Stimulated activated CD8-positive, alpha-beta memory T cell treated with anti-CD3 and anti-CD28 coated beads, Interleukin-15, amount 100 ng/mL, for 48 hours (primary cell): ENCODE measurements at regions not wholly inside any gene's neighbourhood (a gene's known extent, or its start where the extent isn't known, plus 50 kb on each side); places are given as distances from the start of the nearest gene placed in this dataset.
"Not testable (repeated sequence)": the region's sequence is repeated elsewhere in the genome, so short reads cannot be mapped to it uniquely, and the experiment has no call there.

Experiments
- DNase-seq, 2 donors: peaks; one replicate each; pipeline ENCODE4 v3.0.0-alpha.2; 2020; ENCODE audit warnings: low read depth in 2 of 2

DNA sequence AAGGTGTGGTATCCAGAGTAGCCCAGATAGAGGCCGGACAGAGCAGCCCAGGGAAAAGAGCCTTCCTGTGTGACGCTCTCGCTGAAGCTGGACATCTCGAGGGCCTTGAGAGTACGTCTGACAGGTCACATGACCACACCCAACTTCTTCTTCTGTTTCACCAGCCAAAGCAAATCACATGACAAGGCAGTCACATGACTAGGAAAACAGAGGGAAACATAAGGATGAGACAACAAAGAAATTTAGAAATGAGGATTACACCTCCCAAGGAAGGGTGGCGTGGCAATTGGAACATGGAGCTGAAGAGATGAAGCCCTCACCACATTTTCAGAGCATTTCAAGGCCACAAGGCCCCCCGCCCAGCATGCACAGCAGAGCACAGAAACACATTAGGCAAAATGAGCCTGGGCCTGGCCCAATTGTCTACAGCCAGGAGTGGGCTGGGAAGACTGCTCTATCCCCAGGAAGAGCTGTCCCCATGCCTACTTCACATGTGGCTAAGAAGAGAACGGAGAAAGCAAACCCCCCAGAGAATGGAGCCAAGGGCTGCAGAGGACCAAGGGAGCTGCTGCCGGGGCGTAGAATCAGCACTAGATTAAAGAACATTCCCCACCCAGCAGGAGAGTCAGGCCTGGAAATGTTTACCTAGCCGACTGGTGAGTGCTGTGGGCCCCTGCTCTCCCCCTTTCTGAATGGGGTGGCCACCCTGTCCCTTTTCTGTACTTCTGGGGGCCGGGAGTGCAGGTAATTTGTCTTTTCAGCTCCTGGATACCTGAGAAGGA, 305.1 kb downstream of the NPHP4 start:
- no peak for DNase-seq

DNA sequence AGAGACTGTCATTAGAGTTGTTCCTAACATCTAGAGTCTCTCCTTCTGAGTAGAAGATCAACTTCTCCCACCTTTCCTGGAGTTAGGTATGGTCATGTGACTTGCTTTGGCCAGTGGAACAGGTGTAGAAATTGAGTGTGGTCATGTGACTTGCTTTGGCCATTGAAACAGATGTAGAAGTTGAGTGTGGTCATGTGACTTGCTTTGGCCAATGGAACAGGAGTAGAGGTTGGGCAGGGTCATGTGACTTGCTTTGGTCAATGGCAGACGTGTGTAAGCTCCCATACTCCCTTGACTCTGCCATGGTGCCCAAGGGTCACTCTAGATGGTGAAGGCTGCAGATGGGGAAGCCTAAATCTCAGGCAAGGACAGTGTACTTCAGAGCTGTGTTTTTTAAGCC, 306.0 kb downstream of the NPHP4 start:
- DNase-seq: no peak

DNA sequence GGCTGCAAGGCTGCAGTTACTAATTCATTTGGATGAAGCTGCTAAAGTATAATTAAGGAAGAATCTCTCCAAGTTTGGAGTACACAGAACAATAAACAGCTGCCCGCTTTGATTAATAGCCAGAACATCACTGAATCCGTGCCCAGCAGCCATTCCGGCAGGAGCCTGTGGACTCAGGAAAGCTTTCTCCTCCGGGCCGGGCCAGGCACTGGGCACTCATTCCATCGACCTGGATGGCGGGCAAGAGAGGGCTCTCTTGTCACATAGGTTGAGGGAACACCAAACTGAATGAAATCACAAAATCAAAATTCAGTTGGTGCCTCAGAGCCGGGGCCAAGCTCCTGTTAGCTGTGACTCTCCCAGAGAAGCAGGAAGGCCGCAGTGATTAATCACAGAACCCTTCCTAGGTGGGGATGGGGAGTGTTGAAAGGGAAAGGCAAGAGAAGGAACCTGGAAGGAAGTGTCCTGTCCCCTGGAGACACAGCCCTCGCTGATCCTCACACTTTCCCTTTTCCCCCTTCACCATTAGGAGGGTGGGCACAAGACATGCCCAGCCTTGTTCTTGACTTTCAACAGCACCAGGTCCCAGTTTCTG, 306.7 kb downstream of the NPHP4 start:
- no peak for DNase-seq

DNA sequence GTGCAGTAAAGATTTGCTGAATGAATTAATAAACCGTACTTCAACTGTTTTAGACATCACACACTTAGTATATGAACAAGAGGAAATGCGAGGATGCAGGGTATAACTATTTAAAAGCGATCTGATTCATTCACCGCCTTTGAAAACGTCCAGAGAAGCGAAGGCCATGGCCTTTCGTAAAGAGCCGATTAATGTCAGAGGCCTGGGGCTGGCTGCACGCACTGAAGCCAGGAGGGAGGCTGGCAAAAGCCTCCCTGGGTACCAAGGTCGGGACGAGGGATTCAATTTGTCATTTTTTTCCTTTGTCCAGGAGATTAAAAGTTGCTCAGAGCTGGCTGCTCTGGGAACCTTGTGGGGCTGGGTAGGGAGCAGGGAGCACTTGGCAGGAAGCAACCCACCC, 307.4 kb downstream of the NPHP4 start:
- DNase-seq: no peak

DNA sequence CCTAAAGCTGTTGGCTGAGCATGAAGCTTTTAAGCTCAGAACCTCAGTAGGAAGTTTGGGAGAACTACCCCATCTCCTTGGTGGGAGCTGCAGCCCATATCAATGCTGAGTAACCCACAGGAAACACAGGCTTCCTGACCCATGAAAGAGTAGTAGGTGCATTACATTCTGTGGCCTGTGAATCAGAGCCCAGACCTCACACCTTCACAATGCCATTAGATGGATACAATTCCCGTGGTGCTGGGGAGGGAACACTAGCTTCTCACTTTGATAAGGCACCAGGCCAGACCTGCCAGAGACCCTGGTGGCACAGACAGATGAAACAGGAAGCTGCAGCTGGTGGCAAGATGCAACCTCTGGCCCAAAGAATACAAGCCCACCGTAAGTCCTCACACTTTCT, 308.8 kb downstream of the NPHP4 start:
- DNase-seq: no peak

DNA sequence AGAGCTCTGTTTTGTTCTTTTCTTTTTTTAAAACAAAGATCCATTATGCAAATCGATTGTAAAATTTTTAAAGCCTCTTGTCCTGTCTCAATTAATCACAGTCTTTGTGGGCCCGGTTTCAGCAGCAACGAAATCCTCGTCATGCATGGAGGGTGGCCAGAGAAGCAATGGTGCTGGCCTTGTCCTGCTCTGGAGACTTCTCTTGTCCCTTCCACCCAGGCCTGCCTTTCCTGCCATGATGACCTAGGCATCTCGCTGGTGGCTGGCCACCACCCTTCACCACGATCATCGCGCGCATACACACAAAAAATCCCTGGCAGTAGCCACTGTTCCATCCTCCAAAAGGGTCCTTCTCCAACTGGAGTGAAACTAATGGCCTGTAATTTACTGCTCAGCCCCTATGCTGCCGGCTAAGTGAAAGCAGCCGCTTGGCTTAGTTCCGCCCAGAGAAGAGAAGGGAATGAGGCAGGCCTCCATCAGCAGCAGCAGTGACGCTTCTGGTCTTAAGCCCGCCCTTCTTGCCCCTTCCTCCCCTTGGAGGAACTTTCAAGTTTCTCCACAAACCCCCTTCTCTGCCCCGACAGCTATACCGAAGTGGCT, 309.5 kb downstream of the NPHP4 start:
- DNase-seq: no peak

DNA sequence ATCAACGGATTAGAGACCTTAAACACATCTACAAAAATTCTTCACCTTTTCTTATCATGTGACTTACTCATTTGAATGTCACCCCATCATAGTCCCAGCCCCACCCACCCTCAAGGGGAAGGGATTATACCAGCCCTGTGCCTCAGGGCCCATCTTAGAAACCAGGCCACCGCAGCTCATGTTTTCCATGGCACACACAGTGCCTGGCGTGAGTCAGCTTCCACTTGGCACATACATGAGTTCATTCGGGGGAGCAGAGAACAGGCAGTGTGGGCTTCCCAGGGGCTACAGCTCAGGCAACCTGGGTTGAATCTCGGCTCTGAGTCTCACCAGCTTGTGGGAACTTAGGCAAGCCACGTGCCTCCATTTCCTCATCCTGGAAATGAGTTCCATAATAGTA, 310.6 kb downstream of the NPHP4 start:
- no peak for DNase-seq

DNA sequence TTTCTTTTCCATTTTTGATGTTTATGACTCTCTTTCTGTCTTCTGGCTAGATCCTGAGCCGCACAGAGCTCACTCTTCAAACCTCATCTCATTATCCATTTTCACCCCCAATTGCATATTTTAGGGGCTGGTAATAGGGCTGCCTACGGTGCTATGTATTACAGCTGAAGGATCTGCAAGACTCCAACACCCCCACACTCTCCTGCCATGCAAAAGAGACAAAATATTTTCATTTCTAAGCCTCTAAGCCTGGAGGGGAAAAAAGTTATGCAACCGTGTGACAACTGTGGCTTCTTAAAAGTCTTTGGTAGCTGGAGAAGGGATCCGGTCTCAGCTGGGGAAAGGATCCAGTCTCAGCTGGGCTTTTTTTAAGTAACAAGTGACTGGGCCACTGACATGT, 311.6 kb downstream of the NPHP4 start:
- no peak for DNase-seq

DNA sequence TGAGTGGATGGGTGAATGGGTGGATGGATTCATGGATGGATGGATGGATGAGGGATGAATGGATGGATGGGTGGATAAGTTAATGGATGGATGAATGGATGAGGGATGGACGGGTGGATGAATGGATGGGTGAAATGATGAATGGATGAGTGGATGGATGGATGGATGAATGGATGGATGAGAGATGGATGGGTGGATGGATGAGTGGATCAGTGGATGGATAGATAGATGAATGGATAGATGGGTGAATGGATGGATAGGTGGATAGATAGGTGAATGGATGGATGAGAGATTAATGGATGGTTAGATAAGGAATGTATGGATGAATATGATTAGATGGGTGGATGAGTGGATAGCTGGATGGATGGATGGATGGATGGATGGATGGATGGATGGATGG, 313.5 kb downstream of the NPHP4 start:
- DNase-seq: no peak

DNA sequence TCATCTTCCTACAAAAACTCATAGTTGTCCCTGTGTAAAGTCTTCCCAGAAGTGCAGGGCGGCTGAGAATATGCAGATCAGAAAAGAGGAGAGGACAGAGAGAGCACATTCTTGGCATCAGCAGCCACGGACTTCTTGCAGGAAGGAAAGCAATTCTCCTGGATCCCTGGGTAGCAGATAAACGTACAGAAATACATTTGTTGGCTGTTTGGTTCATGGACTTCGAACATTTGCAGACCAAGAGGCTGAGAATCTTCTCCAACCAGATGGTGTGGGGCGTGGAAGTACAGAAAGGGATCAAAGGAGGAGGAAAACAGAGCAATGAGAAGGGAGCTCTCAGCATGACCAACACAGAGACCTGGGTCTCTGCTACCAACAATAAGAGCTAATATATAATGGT, 319.9 kb downstream of the NPHP4 start:
- DNase-seq: not testable (repeated sequence)

DNA sequence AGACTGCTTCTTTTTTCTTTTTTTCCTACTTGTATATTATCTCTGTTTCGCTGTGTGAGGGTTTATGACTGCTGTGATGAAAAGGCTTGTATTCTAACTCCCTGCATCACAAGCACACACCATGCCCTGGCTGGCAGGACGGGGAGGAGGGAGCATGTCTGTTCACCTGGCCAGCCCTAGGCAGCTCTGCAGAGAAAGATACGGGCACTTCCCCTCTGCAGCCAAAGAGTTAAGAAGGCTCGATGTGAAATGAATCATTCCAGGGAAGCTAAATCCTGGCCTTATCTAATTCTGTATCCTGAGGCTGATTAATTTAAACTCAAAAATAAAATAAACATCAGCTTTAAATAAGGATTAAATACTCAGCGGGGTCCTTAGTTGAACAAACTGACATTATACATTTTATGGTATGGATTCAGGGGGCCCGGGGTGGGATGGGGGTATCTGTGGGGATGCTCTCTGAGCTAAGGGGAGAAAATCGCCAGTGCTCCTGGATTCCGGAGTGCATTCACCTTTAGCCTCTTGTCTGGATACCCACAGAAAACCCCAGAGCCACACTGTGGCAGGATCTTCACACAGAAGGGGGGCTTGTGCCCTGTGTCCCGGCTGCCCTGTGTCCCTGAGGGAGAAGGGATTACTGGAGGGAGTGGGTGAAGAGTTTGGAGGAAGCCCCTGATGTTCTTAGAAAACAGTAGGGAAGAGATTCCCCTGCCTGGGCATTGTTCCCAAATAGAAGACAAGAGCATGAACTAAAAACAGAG, 321.5 kb downstream of the NPHP4 start:
- DNase-seq: no peak

DNA sequence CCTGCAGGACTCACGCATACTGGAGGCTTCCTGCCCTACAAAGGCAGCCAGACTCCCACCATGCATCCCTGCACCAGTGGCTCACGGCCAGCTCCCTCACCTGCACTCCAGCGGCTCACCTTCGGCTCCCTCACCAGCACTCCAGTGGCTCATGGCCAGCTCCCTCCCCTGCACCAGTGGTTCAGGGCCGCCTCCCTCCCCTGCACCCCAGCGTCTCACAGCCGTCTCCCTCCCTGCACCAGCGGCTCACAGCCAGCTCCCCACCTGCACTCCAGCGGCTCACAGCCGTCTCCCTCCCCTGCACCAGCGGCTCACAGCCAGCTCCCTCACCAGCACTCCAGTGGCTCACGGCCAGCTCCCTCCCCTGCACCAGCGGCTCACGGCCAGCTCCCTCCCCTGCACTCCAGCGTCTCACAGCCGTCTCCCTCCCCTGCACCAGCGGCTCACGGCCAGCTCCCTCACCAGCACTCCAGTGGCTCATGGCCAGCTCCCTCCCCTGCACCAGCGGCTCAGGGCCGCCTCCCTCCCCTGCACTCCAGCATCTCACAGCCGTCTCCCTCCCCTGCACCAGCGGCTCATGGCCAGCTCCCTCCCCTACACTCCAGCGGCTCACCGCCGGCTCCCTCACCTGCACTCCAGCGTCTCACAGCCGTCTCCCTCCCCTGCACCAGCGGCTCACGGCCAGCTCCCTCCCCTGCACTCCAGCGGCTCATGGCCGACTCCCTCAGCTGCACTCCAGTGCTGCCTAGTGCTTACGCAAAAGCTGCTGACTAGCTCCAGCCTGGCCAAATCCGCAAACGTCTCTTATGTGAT, 324.5 kb downstream of the NPHP4 start:
- DNase-seq: no peak

DNA sequence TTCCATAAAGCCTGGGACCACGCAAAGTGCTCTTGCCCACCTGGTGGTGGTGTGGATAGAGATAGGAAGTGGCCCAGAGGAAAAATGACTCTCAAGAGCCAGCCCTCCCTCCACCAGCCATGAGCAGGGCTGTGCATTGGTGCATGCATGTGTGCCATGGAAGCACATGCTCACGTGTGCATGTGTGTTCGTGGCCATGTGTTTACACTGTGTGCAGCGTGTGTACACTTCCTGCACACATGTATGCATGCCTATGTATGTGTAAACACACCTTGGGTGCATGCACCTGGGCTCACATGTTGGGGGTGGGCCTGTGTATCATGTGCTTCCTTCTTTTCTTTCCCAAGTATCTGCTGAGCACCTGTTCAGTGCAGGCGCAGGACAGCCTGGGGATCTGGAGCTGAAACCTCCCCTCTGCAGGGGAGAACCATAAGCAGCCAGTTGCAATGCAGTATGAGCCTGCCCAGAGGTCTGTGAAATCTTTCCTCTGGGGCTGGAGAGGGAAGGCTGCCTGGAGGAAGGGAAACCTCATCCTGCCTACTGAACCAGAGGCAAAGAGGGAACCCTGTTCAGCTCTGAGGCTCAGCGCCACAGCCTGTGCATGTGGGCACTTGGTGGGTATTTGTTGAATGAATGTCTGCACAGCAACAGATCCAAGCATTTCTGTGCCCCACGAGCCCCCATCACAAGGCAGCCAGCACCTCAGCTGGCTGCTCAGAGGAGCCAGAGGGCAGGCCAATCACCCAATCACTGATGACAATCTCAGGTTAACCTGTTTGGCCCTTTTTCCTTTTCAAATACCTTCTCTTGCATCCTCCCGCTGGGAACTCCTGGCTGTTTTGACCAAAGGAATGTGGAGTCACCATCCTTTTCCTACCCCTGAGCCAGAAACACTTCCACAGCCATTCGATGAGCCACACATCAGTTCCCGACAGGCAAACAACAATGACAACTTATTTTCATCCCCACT, 327.0 kb downstream of the NPHP4 start:
- no peak for DNase-seq

DNA sequence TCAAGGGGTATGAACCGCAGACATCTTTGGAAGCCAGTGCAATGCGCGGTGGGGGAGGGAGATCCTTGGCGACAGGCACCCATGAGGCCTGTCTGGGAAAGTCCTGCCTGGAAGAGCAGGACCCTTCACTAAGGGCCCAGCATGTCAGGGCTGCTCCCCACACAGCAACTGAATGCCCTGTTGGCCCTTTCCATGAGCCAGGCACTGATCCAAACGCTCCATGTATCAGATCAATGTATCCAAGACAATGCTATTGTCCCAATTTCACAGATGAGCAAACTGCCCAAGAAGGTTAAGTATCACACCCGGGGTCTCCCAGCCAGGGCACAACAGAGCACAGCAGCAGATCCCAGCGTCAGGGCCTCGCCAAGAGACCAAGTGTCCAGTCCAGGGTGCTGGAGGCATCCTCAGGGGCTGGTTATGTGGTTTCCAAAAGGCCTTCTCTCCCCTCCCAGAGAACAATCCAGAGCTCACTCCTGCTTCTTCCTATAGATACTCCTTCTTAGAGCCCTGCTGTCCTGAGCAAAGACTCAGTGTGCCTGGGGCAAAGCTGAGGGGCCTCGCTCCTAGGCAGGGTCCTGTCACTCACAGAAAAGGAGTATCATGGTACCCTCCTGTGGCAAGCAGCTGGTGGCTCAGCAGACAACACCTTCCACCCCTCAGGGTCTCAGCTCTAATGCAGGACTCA, 328.0 kb downstream of the NPHP4 start:
- no peak for DNase-seq

DNA sequence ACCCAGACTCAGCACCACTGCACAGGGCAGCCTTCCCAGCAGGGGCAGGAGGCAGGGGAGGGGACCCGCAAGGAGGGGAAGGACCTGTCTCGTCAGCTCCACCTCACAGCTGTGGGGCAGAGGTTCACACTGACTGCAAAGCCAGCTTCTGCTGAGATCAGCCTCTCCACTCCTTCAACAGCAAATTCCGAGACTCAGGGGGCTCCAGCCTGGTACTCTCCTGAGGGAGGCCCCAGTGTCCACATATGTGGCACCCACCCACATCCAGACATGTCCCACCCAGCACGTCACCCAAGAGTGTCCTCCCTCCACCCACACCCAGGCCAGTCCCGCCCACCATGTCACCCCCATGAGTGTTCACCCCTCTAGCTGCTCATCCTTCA, 329.5 kb downstream of the NPHP4 start:
- DNase-seq: no peak

DNA sequence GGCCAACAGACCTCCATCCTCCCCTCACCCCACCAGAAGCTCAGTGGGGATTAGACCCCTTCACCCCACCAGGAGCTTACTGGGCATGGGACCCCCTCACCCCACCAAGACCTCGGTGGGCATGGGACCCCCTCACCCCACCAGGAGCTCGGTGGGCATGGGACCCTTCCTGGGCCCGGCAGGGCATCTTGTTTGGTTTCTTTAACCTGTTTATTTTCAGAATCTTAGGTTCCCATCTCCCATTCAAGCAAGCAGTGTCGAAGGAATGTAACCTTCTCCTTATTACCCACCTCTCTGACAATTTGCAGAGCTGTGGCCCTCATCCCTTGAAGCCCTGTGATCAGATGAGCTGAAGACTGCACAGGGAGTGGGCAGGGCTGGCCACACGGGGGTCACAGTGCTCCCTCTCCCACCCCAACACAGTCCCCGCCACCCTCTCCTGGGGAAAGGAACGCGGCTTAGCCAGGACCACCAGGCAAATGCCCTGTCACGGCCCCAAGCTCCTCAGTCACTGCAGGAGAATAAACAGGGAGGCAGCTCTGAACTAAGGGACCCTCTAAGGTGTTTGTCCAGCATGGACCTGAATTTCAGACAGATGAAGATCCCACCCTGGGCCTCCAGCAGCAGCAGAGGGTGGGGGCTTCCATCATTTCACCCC, 330.0 kb downstream of the NPHP4 start:
- no peak for DNase-seq

DNA sequence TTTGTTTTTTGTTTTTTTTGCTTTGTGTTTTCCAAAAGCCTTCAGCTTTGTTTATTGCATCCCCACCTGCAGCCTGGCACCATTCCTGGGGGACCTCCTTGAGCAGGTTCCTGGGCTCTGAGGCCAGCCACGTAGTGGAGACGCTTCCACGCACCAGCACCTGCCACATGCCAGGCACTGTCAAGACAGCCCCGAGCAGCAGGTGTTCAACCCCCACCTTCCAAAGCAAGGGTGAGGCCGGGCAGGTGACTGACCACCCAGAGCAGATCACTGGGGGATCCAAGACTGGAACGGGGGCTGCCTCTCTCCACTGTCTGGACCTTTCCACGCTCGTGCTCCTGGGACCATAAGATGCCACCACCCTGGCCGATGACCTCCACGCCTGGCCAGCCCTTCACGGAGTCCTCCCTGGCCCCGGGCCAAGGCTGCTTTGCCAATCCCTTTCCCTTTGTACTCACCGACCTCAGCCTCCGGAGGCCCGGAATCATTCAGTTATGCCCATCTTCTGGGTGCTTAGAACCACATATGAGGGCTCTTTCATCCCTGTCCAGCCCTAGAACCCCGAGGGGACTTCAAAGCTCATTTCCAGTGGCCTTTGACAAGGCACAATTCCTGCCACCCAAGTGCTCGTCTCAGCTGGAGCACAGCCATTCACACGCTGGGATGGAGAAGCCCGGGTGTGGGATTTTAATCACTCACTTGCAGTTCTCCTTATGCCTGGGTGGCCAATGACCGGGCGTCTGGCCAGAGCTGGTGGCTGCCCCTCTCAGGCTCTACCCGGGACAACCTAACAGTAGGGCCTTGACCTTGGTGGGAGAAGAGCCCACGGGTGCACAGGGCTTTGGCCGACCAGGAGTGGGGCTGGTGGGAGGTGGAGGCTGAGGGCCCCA, 330.8 kb downstream of the NPHP4 start:
- DNase-seq: no peak

DNA sequence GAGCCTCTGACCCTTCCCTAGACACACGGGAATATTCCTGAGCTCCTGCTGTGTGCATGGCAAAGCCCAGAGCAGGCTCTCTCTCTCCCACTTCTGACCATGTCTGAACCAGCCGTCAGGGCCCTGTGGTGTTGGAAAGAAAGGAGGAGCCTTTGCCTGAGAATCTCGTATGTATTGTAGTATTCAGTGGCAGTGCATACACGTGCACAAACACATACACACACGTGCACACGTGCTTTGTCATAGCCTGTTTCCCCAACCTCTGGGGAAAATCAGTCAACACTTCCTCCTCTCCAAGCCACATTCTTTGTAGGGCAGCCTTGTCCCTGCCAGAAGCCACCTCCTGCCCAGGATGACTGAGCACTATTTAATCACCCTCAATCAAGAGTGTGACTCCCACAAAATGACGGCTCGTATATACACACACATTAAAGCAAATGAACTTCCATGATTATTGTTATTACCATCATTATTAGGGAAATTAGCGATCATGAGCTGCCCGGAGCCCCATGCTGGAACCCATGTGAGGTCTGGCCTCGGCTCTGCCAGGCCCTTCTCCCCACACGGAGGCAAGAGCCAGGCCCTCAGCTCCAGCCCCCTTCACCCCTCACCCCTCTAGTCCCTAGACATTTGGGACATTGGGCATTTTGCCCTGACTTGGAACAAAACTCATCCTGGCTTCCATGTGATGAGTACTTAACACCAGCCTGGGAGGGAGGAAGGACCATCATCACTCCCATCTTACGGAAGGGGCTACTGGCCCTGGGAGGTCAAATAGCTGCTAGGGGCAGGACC, 331.9 kb downstream of the NPHP4 start:
- no peak for DNase-seq
